Lung (tissue), 11 donors: ENCODE measurements at regions not wholly inside any gene's neighbourhood (a gene's known extent, or its start where the extent isn't known, plus 50 kb on each side); places are given as distances from the start of the nearest gene placed in this dataset.

Experiments
- ATAC-seq: fragments of 200-7000 bp; cut with Tn5 transposase; one replicate; pipeline ENCODE4 v1.9.1; 2020; ENCODE audit warnings: moderate number of reproducible peaks; ENCODE audit not compliant: insufficient read depth, low FRiP score
- DNase-seq, 3 donors: peaks; one replicate each; pipeline ENCODE4 v3.0.0-alpha.2; 2013 to 2017
- H3K27ac ChIP-seq, 2 donors: one replicate each; pipeline ENCODE4 v1.5.1; 2013; ENCODE audit warnings: mild to moderate bottlenecking in 2 of 2, moderate library complexity in 2 of 2, control low read depth in 1 of 2, inconsistent platforms in 1 of 2, low read depth in 1 of 2, low read length in 1 of 2
- H3K27me3 ChIP-seq, 3 donors: one replicate each; pipeline ENCODE4 v1.5.1; 2013; ENCODE audit warnings: low read length in 2 of 3; ENCODE audit not compliant: control insufficient read depth in 3 of 3, insufficient read depth in 3 of 3
- H3K36me3 ChIP-seq, 4 donors: one replicate each; pipeline ENCODE4 v1.5.1; 2013; ENCODE audit warnings: low read length in 4 of 4, mild to moderate bottlenecking in 1 of 4, moderate library complexity in 1 of 4; ENCODE audit not compliant: control insufficient read depth in 4 of 4, insufficient read depth in 4 of 4
- H3K4me1 ChIP-seq, 5 donors: one replicate each; pipeline ENCODE4 v1.5.1; 2013; ENCODE audit warnings: low read length in 5 of 5, mild to moderate bottlenecking in 2 of 5, moderate library complexity in 1 of 5; ENCODE audit not compliant: control insufficient read depth in 5 of 5, insufficient read depth in 5 of 5
- H3K4me3 ChIP-seq: one replicate; pipeline ENCODE4 v1.5.1; 2013; ENCODE audit warnings: mild to moderate bottlenecking, control low read depth, moderate library complexity
- H3K9ac ChIP-seq, 2 donors: one replicate each; pipeline ENCODE4 v1.5.1; 2013; ENCODE audit warnings: low read length in 2 of 2, control low read depth in 1 of 2; ENCODE audit not compliant: insufficient read depth in 1 of 2
- H3K9me3 ChIP-seq, 4 donors: one replicate each; pipeline ENCODE4 v1.5.1; 2013; ENCODE audit warnings: low read length in 3 of 4, mild to moderate bottlenecking in 1 of 4, moderate library complexity in 1 of 4; ENCODE audit not compliant: control insufficient read depth in 4 of 4, insufficient read depth in 3 of 4
- CTCF ChIP-seq: IDR thresholded peaks from 2 replicates; pipeline ENCODE4 v1.5.1; 2012; ENCODE audit warnings: mild to moderate bottlenecking; ENCODE audit errors: control extremely low read depth, extremely low read depth
- WGBS, 2 donors: extraction: QIAGEN DNeasy Blood & Tissue Kit; methylation state at CpG; one replicate each; pipeline ENCODE4 v1.1.7; 2013; 5-methylcytosine and 5-hydroxymethylcytosine counted together
- donor health status: control.
- donor health status: control.
- donor health status: Bipolar disorder and iron deficiency.
- donor health status: healthy.
- donor health status: DM: yes; HTN: yes; CAD: no.

DNA sequence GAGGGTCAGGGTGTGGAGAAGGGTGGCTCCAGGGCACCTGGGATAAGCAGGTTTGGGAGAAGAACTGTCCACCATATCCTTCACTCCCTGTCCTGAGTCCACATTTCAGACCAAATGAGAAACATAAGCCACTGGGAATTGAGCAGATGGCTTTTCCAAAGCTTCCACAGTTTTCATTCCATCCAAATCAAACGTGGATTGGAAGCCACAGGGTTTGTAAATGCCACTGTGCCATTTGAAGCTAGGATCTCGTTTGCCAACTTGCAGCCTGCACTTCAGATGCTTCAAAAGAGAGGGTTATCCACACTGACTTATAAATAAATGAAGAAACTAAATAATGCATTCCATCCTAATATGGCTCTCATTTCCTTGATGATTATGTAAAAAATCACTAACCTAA lies 81.5 kb downstream of the UQCRFS1 start:
- Histone ChIP-seq H3K27ac (no peak overlapping the region), H3K36me3 (no peaks in the 10 kb centered on the region), H3K4me1 (no peaks in the 10 kb centered on the region), H3K9me3 (peaks cover 0 to 22% (median 0%) of the 10 kb centered on the region in 4 donors), H3K4me3 (no peak overlapping the region), H3K9ac (no peak overlapping the region), H3K27me3 (no peaks in the 10 kb centered on the region)
- 30 to 58% methylated on average over 2 of the region's 2 CpGs for WGBS, 2 donors
- ATAC-seq (no peak), DNase-seq (no peak)
- TF ChIP-seq CTCF, result no peak

DNA sequence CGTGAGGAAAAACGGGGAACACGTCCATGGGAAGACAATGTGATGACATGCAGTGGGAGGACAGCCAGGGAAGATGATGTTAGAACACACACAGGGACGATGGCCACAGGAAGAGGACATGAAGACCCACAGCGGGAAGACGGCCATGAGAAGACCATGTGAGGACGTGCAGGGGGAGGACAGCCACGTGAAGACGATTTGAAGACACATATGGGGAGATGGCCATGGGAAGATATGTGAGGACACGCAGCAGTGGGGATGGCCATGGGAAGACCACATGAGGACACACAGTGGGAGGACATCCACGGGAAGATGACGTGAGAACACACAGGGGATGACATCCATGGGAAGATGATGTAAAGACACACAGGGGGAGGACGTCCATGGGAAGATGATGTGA lies 83.8 kb downstream of the UQCRFS1 start:
- ATAC-seq (no peak), DNase-seq (no peak)
- Histone ChIP-seq H3K27ac (no peak overlapping the region), H3K4me3 (no peak overlapping the region), H3K27me3 (no peaks in the 10 kb centered on the region), H3K9me3 (peaks cover 0 to 25% (median 0%) of the 10 kb centered on the region in 4 donors), H3K4me1 (no peaks in the 10 kb centered on the region), H3K36me3 (no peaks in the 10 kb centered on the region), H3K9ac (no peak overlapping the region)
- no peak for TF ChIP-seq CTCF
- WGBS, 2 donors, result 87 to 89% methylated on average over 13 of the region's 13 CpGs

DNA sequence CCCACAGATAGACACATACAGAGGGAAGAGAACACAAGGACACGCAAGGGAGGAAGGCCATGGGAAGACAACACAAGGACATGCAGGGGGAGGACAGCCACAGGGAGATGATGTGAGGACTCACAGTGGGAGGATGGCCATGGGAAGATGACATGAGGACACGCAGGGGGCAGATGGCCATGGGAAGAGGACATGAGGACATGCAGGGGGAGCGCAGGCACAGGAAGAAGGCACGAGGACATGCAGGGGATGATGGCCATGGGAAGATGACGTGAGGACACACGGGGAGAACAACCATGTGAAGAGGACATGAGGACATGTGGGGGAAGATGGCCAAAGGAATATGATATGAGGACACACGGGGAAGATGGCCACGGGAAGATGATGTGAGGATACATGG lies 84.7 kb downstream of the UQCRFS1 start:
- WGBS, 2 donors, result 93 to 95% methylated on average over 8 of the region's 8 CpGs
- ATAC-seq, result no peak
- no peak for DNase-seq
- Histone ChIP-seq H3K4me3 (no peak overlapping the region), H3K9me3 (peaks cover 0 to 25% (median 0%) of the 10 kb centered on the region in 4 donors), H3K27me3 (no peaks in the 10 kb centered on the region), H3K9ac (no peak overlapping the region), H3K36me3 (no peaks in the 10 kb centered on the region), H3K27ac (no peak overlapping the region), H3K4me1 (no peaks in the 10 kb centered on the region)
- TF ChIP-seq CTCF, result no peak

GRCh38 chr19:29122185-29122584 lies 90.8 kb downstream of the UQCRFS1 start:
- WGBS, 2 donors, result 78 to 81% methylated on average over 5 of the region's 5 CpGs
- H3K9me3 ChIP-seq, result peaks cover 0 to 8% (median 0%) of the 10 kb centered on the region in 4 donors
- TF ChIP-seq CTCF, result no peak

More at GRCh38 chr19:29122185-29122584, 90.8 kb downstream of the UQCRFS1 start:
- H3K27ac ChIP-seq, result no peak overlapping the region
- no peak for ATAC-seq
- no peak for DNase-seq
- no peaks in the 10 kb centered on the region for H3K4me1 ChIP-seq
- no peak overlapping the region for H3K9ac ChIP-seq
- H3K4me3 ChIP-seq, result no peak overlapping the region
- H3K36me3 ChIP-seq, result no peaks in the 10 kb centered on the region
- peaks cover 0 to 3% (median 0%) of the 10 kb centered on the region in 3 donors for H3K27me3 ChIP-seq
